Amygdala (tissue), 56 donors: ENCODE measurements at regions not wholly inside any gene's neighbourhood (a gene's known extent, or its start where the extent isn't known, plus 50 kb on each side); places are given as distances from the start of the nearest gene placed in this dataset.
"Not testable (repeated sequence)": the region's sequence is repeated elsewhere in the genome, so short reads cannot be mapped to it uniquely, and the experiment has no call there.

ENCODE experiments used
- DNase-seq, 56 donors: peaks; one replicate each; lab custom pipeline; 2025; lab: John Stamatoyannopoulos, UW

DNA sequence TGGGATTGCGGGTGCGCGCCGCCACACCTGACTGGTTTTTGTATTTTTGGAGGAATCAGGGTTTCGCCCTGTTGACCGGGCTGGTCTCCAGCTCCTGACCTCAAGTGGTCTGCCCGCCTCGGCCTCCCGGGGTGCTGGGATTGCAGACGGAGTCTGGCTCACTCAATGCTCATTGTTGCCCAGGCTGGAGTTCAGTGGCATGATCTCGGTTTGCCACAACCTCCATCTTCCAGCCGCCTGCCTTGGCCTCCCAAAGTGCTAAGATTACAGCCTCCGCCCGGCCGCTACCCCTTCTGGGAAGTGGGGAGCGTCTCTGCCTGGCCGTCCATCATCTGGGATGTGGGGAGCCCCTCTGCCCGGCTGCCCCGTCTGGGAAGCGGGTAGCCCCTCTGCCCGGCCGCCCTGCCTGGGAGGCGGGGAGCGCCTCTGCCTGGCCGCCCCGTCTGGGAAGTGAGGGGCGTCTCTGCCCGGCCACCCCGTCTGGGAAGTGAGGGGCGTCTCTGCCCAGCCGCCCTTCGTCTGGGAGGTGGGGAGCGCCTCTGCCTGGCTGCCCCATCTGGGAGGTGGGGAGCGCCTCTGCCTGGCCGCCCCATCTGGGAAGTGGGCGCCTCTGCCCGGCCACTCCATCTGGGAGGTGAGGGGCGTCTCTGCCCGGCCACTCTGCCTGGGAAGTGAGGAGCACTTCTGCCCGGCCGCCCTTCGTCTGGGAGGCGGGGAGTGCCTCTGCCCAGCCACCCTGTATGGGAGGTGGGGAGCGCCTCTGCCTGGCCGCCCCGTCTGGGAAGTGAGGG is 381.8 kb upstream of the MIS18BP1 start:
- not testable (repeated sequence) for DNase-seq

DNA sequence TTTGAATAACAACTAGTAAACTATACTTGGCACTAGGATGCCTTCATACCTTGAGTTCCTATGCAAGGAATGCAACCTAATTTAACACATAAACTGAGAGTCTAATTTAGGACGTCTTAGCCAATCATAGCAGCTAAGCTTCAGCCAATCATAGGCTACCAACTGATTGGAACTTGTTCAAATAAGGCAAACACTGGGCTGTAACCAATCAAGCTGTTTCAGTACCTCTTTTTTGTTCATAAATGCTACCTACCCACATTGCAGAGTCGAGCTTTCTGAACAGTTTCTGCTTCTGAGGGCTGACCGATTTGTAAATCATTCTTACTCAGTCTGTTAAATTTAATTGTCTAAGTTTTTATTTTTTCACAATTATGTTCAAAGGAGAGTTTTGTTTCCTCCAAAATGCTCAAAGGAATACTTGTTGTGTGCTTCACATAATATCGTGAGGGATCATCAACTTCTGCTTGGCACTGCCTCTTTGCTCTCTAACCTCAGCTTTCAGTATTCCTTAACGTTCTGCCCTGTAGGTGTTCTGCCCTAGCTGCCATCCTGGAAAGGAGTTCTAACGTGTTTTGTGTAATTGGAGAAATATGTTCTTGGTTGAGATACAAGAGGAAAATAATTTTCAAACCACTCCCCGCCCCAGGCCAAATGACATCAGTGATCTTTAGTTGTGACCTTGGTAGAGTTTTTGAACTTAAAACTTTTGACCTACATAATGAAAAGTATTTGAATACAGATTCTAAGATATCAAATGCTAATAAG is 380.4 kb upstream of the MIS18BP1 start:
- DNase-seq, result no peak

DNA sequence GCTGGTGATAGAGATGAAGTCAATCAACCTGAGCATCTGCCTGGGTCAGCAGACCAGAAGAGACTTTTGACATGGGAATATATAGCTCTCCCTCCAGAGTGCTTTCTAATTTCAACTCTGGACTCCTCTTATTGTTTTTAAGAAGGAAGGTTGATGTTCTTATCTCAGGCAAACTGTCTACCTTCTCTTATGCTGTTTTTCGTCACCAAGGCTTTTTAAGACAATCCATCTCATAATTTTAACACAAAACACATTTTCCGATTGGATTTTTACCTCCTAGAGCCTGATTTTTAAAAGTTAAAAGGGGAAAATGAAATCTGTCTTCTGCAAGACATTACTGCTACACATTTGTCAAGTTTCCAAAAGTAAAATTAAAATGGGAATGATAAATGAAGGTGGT is 368.7 kb upstream of the MIS18BP1 start:
- no peak for DNase-seq

DNA sequence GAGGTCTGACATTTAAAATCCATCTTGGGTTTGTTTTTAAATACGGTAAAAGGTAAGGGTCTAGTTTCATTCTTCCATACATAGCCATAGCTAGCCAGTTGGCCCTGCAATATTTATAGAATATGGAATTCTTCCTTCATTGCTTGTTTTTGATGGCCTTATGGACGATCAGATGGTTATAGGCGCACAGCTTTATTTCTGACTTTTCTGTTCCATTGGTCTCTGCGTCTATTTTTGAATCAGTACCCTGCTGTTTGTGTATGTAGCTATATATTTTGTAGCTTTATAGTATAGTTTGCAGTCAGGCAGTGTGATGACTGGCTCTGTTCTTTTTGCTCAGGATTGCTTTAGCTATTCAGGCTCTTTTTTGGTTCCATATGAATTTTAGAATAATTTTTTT is 366.8 kb upstream of the MIS18BP1 start:
- no peak for DNase-seq

DNA sequence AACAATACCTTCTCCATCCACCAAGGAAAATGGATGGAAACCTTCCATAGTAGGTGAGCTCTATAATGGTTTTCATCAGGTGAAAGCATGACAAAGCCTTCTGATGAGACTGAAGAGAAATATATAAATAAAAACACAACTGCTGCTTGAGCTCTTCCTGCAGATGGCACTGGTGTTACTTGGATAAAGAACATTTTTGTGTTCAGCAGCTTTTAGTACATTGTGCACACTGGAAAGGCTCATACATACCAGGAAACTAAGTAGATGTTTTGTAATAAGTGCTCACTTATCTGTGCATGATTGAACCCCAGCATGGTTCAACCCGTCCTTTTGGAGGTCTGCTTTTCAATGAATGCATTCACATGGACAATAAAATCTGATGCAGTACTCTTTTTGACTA is 357.3 kb upstream of the MIS18BP1 start:
- peak in 3 of 56 donors; percentile 1 to 36 (median 1) for DNase-seq

DNA sequence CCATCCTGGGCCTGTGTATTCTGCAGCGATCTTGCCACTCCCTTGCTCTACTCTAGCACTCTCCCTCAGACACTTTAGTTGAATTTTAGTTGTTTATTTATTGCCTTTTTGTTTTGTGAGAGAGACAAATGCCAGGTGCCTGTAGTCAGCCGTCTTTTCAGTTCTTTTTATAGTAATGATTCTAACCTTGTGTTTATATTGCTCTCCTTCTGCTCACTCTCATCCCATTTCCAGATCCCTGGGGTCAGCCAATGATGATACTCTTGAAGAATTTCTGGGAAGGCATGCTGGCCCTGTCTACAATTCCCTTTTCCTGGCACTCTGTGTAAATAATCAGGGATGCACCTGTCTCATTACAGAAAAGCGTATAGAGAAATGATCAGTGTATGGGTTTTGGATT is 334.1 kb upstream of the MIS18BP1 start:
- no peak for DNase-seq

DNA sequence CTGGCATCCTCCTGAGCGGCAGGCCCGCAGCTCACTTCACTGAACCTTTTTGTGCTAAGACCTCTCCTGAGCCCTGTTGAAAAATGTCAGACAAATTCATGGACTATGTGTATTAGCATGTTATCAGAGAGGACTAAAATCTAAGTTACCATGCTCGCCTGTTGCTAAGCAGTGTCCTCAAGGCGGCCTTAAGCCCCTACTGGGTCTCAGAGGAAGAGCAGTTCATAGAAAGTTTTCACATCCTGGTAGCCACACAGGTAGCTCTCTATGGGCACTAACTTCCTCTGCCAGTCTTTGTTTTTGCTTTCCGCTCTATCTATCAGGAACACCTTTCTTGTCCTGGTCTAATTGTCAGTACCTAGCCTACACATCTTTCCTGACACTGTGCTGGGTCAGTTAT is 306.6 kb upstream of the MIS18BP1 start:
- DNase-seq, result no peak

DNA sequence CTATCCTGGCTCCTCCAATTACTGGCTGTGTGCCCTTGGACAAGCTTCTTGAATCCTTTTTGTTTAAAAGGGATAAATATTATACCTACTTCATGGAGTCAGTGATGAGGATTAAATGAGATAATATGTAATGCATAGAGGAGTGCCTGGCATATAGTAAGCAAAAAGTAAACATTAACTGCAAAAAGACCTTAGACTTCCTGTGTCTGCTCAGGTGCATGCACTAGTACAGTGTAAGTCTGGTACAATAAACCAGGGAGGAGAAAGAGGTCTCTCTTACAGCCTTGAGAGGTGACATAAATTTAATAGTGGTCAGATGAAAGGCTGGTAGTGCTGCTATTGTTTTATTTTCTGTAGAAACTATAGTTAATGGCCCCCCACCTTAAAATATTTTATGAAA is 305.2 kb upstream of the MIS18BP1 start:
- no peak for DNase-seq

DNA sequence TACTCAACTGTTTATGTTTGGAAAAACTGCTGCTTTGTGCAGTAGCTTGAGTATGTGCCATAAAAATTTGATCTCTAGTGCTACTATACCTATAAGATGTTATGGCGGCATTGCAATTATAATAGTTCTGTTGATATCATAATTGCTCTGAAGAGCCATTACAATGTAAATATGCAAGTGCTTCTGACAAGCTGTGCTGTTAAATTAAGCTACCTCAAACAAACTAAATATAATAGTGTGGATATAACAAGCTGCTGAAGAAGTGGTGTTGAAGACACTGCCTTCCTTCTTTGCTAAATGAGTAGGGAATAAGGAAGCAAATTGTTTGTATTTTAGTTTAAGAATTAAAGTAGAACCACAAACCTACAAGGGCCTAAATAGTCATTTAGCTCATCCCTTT is 301.0 kb upstream of the MIS18BP1 start:
- DNase-seq, result no peak

DNA sequence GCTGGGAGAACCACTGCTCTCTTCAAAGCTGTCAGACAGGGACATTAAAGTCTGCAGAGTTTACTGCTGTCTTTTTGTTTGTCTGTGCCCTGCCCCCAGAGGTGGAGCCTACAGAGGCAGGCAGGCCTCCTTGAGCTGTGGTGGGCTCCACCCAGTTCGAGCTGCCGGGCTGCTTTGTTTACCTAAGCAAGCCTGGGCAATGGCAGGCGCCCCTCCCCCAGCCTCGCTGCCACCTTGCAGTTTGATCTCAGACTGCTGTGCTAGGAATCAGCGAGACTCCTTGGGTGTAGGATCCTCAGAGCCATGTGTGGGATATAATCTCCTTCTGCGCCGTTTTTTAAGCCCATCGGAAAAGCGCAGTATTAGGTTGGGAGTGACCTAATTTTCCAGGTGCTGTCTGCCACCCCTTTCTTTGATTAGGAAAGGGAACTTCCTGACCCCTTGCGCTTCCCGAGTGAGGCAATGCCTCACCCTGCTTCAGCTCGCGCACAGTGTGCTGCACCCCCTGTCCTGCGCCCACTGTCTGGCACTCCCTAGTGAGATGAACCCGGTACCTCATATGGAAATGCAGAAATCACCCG is 298.3 kb upstream of the MIS18BP1 start:
- DNase-seq, result not testable (repeated sequence)

DNA sequence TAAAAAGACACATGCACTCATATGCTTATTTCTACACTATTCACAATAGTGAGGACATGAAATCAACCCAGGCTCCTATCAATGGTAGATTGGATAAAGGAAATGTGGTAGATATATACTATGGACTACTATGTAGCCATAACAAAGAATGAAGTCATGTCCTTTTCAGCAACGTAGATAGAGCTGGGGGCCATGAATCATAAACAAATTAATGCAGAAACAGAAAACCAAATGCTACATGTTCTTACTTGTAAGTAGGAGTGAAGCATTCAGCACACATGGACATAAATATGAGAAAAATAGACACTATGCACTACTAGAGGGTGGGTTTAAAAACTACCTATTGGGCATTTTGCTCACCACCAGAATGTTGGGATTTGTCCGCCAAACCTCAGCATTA is 278.0 kb upstream of the MIS18BP1 start:
- DNase-seq, result no peak

DNA sequence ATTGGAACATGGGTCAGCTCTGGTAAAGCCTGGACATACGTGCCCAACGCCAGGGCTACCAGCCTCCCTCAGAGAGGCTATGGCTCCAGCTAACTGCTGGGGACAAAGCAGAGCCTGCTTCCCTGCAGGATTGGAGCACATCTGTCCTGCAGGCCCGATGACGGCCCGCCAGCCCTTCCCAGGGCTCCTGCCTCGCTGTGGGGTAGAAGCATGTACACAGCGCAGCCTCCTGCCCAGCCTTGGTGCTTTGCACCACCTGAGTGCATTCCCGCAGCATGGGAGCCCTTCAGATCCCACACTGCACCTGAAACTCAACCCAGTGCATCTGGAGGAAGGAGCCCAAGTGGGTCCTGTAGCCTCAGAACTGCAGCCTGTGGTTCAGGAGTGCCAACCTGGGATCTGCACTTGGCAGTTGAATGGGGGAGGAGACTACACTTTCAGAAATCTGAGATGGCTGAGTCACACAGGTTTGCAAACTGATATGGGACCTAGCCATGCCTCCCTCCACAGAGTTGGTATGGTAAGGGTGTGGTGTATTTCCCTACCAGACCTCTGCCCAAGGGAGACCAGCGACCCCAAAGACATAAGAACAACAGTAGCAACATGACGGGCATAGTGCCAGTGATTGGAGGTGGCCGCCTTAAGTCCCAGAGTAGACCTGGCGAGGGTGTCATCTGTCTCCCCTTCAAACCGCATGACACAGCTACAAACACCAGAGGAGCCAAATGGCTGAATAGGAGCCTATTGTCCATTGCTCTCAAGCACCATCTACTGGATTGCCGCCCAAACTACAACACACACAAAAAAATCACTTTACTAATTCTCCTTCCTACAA is 273.9 kb upstream of the MIS18BP1 start:
- DNase-seq, result no peak

DNA sequence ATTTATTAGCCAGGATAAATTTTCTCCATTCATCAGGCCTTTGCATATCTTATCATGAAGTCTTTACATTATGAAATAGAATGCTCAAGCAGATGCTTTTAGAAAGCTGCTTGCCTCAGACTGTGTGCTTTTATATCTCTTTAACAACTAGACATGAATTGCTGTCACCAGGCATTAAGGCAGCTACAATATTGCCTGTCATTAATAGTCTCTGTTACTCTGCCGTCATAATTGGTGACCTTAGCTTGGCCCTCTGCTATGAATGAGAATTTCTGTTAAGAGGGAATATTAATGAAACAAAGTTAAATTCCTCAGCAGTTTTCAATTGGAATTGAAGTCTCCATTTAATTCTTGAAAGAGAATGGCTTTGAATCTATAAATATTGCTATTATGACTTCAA is 266.8 kb upstream of the MIS18BP1 start:
- no peak for DNase-seq

DNA sequence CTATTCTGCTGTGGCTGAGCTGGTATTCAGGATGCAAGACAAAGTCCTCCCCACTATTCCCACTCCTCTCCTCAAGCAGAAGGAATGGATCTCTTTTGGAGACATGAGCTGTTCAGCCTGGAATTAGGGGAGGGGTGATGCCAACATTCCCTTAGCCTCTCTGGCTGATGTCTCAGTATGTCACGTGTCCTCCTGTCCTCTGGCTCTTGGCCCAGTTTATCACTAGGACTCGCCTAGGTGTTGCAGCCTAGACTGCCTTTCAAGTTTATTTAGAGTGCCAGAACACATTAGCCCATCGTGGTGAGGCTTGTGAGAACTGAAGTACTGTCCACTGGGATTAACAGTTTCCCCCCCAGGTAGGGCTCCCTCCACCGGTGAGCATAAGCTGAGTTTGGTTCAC is 239.9 kb upstream of the MIS18BP1 start:
- DNase-seq, result no peak

DNA sequence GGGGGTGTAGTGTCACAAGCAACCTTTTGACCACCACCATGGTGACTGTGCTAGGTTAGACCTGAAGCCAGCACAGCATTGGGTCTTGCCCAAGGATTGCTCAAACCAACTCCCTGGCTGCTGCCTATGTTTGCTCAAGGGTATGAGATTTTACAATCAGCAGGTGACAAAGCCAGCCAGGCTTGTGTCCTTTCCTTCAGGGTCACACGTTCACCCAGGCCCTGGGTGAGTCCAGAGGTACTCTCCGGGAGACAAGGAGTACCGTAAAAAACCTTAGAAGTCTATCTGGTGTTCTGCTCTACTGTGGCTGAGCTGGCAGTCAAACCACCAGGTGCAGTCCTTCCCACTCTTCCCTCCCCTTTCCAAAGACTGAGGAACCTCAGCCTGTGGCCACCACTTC is 238.9 kb upstream of the MIS18BP1 start:
- DNase-seq, result no peak

DNA sequence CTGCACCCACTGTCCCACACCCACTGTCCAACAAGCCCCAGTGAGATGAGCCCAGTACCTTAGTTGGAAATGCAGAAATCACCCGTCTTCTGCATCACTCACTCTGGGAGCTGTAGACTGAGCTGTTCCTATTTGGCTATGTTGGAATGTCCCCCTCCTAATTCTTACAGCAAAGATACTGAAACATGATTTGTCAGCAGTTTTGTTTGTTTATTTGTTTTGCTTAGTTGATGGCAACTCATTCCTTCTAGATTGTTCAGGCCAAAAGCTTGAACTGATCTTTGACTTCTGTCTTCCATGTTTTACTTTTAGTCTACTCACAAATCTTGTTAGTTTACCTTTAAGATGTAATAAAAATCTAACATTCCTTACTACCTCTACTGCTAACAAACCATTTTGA is 233.6 kb upstream of the MIS18BP1 start:
- no peak for DNase-seq

DNA sequence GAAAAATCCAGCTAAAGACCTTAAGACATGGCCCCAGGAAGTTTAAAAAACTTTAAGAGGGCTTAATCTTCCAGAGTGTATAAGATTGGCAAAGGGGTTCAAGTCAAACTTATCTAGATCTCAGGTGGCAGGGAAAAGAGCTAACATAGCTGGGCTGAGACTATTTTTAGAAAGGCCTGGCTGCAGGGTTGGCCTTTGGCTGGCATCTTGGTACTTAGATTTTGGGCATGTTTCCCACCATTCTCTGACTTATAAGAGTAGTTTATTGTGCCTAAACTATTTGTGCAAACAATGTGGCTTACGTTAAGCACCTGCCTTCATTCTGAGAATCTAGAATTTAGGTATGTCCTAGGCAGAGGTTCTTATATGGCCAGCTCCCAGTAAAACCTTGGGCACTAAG is 214.0 kb upstream of the MIS18BP1 start:
- DNase-seq, result no peak

DNA sequence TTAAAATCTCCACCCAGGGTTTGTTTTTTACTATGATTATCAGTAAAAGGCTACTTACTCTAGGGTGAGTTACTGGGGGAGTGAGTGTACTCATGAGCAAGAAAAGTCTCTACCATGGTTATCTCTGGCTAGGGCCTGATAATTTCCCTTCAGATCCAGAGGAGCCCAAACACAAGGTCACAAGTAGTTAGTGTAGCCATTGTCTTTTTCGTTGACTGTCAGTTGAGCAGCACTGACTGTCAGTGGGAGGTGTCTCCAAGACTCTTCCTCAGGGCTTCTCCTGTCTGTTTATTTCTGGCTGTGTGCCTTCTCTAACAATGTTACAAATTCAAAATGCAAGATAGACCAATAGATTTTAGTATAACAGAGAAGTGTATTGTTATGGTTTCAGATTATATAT is 181.2 kb upstream of the MIS18BP1 start:
- no peak for DNase-seq

DNA sequence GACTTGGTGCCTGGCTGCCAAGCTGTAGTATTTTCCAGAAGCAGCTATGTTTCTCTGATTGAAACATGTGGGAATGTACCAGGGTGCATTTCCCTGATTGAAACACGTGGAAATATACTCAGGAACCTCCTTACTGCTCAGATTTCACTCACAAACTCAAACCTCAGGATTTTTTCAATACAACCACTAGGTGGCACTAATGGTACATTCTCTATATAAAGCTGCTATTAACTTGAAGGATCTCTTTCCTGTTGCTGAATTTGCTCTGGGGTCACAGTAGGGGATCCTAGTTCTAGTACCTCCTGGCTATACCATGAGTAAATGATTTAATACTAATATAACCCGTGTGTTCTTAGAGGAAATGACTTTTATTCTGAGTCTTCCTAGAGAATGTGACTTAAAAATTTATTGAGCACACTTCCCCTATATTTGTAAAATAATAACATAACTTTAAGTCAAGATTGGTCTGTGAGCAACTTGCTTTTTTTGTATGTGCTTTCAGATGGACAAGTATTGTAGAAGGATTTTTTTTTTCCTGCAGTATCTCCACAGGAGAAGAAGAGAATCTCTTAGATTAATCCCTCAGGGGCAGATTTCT is 173.8 kb upstream of the MIS18BP1 start:
- no peak for DNase-seq

DNA sequence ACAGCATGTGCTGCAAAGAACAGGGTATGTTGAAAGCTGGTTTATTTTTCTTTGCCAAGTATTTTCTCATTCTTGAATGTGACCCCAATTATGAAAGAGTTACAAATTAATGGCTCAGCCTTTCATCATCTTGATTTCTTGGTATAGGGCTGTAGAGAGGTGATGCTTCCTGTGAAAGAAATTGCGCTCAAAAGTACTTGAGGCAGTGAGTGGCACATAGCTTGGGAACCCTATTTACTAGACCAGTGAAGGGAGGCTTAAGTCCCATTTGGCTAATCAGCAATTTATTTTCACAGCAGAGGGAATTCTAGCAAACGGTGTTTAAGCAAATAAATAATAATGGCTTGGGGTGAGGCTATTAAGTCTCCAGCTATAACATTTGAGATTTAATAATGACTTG is 153.9 kb upstream of the MIS18BP1 start:
- DNase-seq, result no peak
